IPS-NIHi7 (cell line): ENCODE measurements at regions not wholly inside any gene's neighbourhood (a gene's known extent, or its start where the extent isn't known, plus 50 kb on each side); places are given as distances from the start of the nearest gene placed in this dataset.
A peak's percentile ranks its signal among the peaks of the same experiment; 100 is the strongest.

Experiments
- DNase-seq: peaks from one replicate; pipeline ENCODE4 v3.0.0; 2012; ENCODE audit warnings: mixed read lengths; ENCODE audit errors: extremely low spot score

- DNase-seq: no peak
Observed at GRCh38 chr6:91813641-91814040, 1226.8 kb upstream of the MAP3K7 start.

- no peak for DNase-seq
Observed at GRCh38 chr6:91812596-91813274, 1225.9 kb upstream of the MAP3K7 start.

- DNase-seq: no peak
Observed at GRCh38 chr6:91804981-91805380, 1218.1 kb upstream of the MAP3K7 start.

- no peak for DNase-seq
Observed at GRCh38 chr6:91802431-91802830, 1215.6 kb upstream of the MAP3K7 start.

- DNase-seq: no peak
Observed at GRCh38 chr6:91796603-91797002, 1209.7 kb upstream of the MAP3K7 start.

GRCh38 chr6:91788501-91788900, 1201.6 kb upstream of the MAP3K7 start:
- DNase-seq: no peak

GRCh38 chr6:91786474-91787184, 1199.8 kb upstream of the MAP3K7 start:
- DNase-seq: peak; percentile 9

- no peak for DNase-seq
Observed at GRCh38 chr6:91782802-91783201, 1195.9 kb upstream of the MAP3K7 start.

GRCh38 chr6:91781946-91782345, 1195.1 kb upstream of the MAP3K7 start:
- no peak for DNase-seq

- no peak for DNase-seq
Observed at GRCh38 chr6:91780270-91780669, 1193.4 kb upstream of the MAP3K7 start.

GRCh38 chr6:91761621-91762020, 1174.7 kb upstream of the MAP3K7 start:
- DNase-seq: no peak

- DNase-seq: no peak
Observed at GRCh38 chr6:91754691-91755090, 1167.8 kb upstream of the MAP3K7 start.

GRCh38 chr6:91751526-91751925, 1164.7 kb upstream of the MAP3K7 start:
- DNase-seq: no peak

GRCh38 chr6:91744566-91744965, 1157.7 kb upstream of the MAP3K7 start:
- no peak for DNase-seq

- DNase-seq: no peak
Observed at GRCh38 chr6:91743756-91744155, 1156.9 kb upstream of the MAP3K7 start.

- DNase-seq: no peak
Observed at GRCh38 chr6:91731939-91732338, 1145.1 kb upstream of the MAP3K7 start.

GRCh38 chr6:91730710-91731109, 1143.8 kb upstream of the MAP3K7 start:
- no peak for DNase-seq

GRCh38 chr6:91720324-91720723, 1133.5 kb upstream of the MAP3K7 start:
- DNase-seq: no peak

- no peak for DNase-seq
Observed at GRCh38 chr6:91719414-91719813, 1132.5 kb upstream of the MAP3K7 start.

GRCh38 chr6:91718198-91718597, 1131.3 kb upstream of the MAP3K7 start:
- no peak for DNase-seq

- DNase-seq: no peak
Observed at GRCh38 chr6:91717094-91717493, 1130.2 kb upstream of the MAP3K7 start.

GRCh38 chr6:91716361-91716760, 1129.5 kb upstream of the MAP3K7 start:
- DNase-seq: no peak

GRCh38 chr6:91715171-91715805, 1128.4 kb upstream of the MAP3K7 start:
- no peak for DNase-seq
